ENCODE measurements at regions not wholly inside any gene's neighbourhood (a gene's known extent, or its start where the extent isn't known, plus 50 kb on each side); places are given as distances from the start of the nearest gene placed in this dataset.

GRCh38 chr1:30360281-30360680, 363.1 kb downstream of the MATN1 start:
- no peak for DNase-seq (ENCODE audit: low read depth in 2 of 2)

GRCh38 chr1:30359539-30360220, 363.7 kb downstream of the MATN1 start:
- DNase-seq (ENCODE audit: low read depth in 2 of 2): no peak

- DNase-seq (ENCODE audit: low read depth in 2 of 2): no peak
These were observed 364.9 kb downstream of the MATN1 start for GRCh38 chr1:30358500-30358899.

GRCh38 chr1:30356839-30357238, 366.5 kb downstream of the MATN1 start:
- no peak for DNase-seq (ENCODE audit: low read depth in 2 of 2)

- DNase-seq (ENCODE audit: low read depth in 2 of 2): no peak
These were observed 369.0 kb downstream of the MATN1 start for GRCh38 chr1:30354410-30354809.

GRCh38 chr1:30353637-30354036, 369.7 kb downstream of the MATN1 start:
- no peak for DNase-seq (ENCODE audit: low read depth in 2 of 2)

- no peak for DNase-seq (ENCODE audit: low read depth in 2 of 2)
These were observed 375.2 kb downstream of the MATN1 start for GRCh38 chr1:30348147-30348546.

- DNase-seq (ENCODE audit: low read depth in 2 of 2): no peak
These were observed 377.8 kb downstream of the MATN1 start for GRCh38 chr1:30345491-30346130.

GRCh38 chr1:30343562-30343961, 379.8 kb downstream of the MATN1 start:
- no peak for DNase-seq (ENCODE audit: low read depth in 2 of 2)

- DNase-seq (ENCODE audit: low read depth in 2 of 2): no peak
These were observed 380.7 kb downstream of the MATN1 start for GRCh38 chr1:30342535-30343141.

GRCh38 chr1:30340934-30341333, 382.5 kb downstream of the MATN1 start:
- no peak for DNase-seq (ENCODE audit: low read depth in 2 of 2)

- DNase-seq (ENCODE audit: low read depth in 2 of 2): no peak
These were observed 383.5 kb downstream of the MATN1 start for GRCh38 chr1:30339866-30340265.

- DNase-seq (ENCODE audit: low read depth in 2 of 2): no peak
These were observed 384.6 kb downstream of the MATN1 start for GRCh38 chr1:30338765-30339164.

GRCh38 chr1:30337324-30337620, 386.1 kb downstream of the MATN1 start:
- no peak for DNase-seq (ENCODE audit: low read depth in 2 of 2)

- no peak for DNase-seq (ENCODE audit: low read depth in 2 of 2)
These were observed 386.6 kb downstream of the MATN1 start for GRCh38 chr1:30336550-30337323.

- no peak for DNase-seq (ENCODE audit: low read depth in 2 of 2)
These were observed 387.4 kb downstream of the MATN1 start for GRCh38 chr1:30335997-30336390.

GRCh38 chr1:30335389-30335996, 387.9 kb downstream of the MATN1 start:
- DNase-seq (ENCODE audit: low read depth in 2 of 2): no peak

- DNase-seq (ENCODE audit: low read depth in 2 of 2): no peak
These were observed 388.6 kb downstream of the MATN1 start for GRCh38 chr1:30334767-30335166.

GRCh38 chr1:30332116-30333094, 391.0 kb downstream of the MATN1 start:
- no peak for DNase-seq (ENCODE audit: low read depth in 2 of 2)

- no peak for DNase-seq (ENCODE audit: low read depth in 2 of 2)
These were observed 391.8 kb downstream of the MATN1 start for GRCh38 chr1:30331415-30332065.

GRCh38 chr1:30330644-30331043, 392.7 kb downstream of the MATN1 start:
- no peak for DNase-seq (ENCODE audit: low read depth in 2 of 2)

Data from stimulated activated CD4-positive, alpha-beta T cell treated with anti-CD3 and anti-CD28 coated beads, Interleukin-15, amount 100 ng/mL, for 48 hours (primary cell).